OCI-LY1 (cell line): ENCODE measurements at regions not wholly inside any gene's neighbourhood (a gene's known extent, or its start where the extent isn't known, plus 50 kb on each side); places are given as distances from the start of the nearest gene placed in this dataset.

Source experiments
- H2AFZ ChIP-seq: fragments of 200-600 bp; sonication (generic), shearing (Covaris generic); 2 replicates; pipeline ENCODE4 v1.6.0; 2014; ENCODE audit warnings: antibody characterized with exemption, mild to moderate bottlenecking, low read length
- H3F3A ChIP-seq: fragments of 200-600 bp; sonication (generic), shearing (Covaris generic); 2 replicates; pipeline ENCODE4 v1.6.0; 2014; ENCODE audit warnings: mild to moderate bottlenecking, antibody characterized with exemption, low read length, moderate library complexity; ENCODE audit not compliant: insufficient read depth
- H3K27ac ChIP-seq: fragments of 200-600 bp; sonication (generic); 2 replicates; pipeline ENCODE4 v1.5.1; 2014; ENCODE audit warnings: low read length, mixed run types, mild to moderate bottlenecking, low read depth; ENCODE audit not compliant: poor library complexity, severe bottlenecking
- H3K27me3 ChIP-seq: fragments of 200-600 bp; sonication (generic); 2 replicates; pipeline ENCODE4 v1.6.0; 2014; ENCODE audit warnings: antibody characterized with exemption, mild to moderate bottlenecking, low read length, moderate library complexity; ENCODE audit not compliant: insufficient read depth
- H3K36me3 ChIP-seq: fragments of 200-600 bp; sonication (generic); 2 replicates; pipeline ENCODE4 v1.6.1; 2014; ENCODE audit warnings: mild to moderate bottlenecking, antibody characterized with exemption, low read length, moderate library complexity, mixed read lengths; ENCODE audit not compliant: insufficient read depth
- H3K4me1 ChIP-seq: fragments of 200-600 bp; sonication (generic); 2 replicates; pipeline ENCODE4 v1.5.1; 2014; ENCODE audit warnings: mild to moderate bottlenecking, low read length, moderate library complexity; ENCODE audit not compliant: insufficient read depth, severe bottlenecking
- H3K4me2 ChIP-seq: fragments of 200-600 bp; sonication (generic), shearing (Covaris generic); 2 replicates; pipeline ENCODE4 v1.6.1; 2014; ENCODE audit warnings: low read length
- H3K4me3 ChIP-seq: fragments of 200-600 bp; sonication (generic); 2 replicates; pipeline ENCODE4 v1.5.1; 2014; ENCODE audit warnings: low read length, low read depth, mild to moderate bottlenecking, mixed read lengths; ENCODE audit not compliant: poor library complexity, severe bottlenecking
- H3K79me2 ChIP-seq: fragments of 200-600 bp; shearing (Covaris generic); 2 replicates; pipeline ENCODE4 v1.6.1; 2016; ENCODE audit warnings: mixed run types, low read length, mixed read lengths; ENCODE audit not compliant: insufficient read depth
- H3K9ac ChIP-seq: fragments of 200-600 bp; sonication (generic), shearing (Covaris generic); 2 replicates; pipeline ENCODE4 v1.6.1; 2014; ENCODE audit warnings: mild to moderate bottlenecking, low read length, mixed read lengths
- H3K9me2 ChIP-seq: fragments of 200-600 bp; sonication (generic), shearing (Covaris generic); 2 replicates; pipeline ENCODE4 v1.6.1; 2014; ENCODE audit warnings: low read depth, mild to moderate bottlenecking, low read length, mixed read lengths
- H3K9me3 ChIP-seq: fragments of 200-600 bp; shearing (Covaris generic); 2 replicates; pipeline ENCODE4 v1.6.1; 2014; ENCODE audit warnings: low read length, mixed read lengths
- H4K20me1 ChIP-seq: fragments of 200-600 bp; sonication (generic), shearing (Covaris generic); 2 replicates; pipeline ENCODE4 v1.6.0; 2016; ENCODE audit warnings: mild to moderate bottlenecking, low read length; ENCODE audit not compliant: insufficient read depth
- CTCF ChIP-seq: fragments of 200-600 bp; sonication (generic), shearing (Covaris generic); IDR thresholded peaks from 2 replicates; pipeline ENCODE4 v1.5.1; 2017; ENCODE audit warnings: mild to moderate bottlenecking, antibody characterized with exemption, low read length, moderate library complexity, mixed read lengths
- EZH2 ChIP-seq: fragments of 200-600 bp; sonication (generic), shearing (Covaris generic); IDR thresholded peaks from 2 replicates; pipeline ENCODE4 v1.8.0; 2017; ENCODE audit warnings: borderline replicate concordance, mixed run types, mild to moderate bottlenecking, antibody characterized with exemption, low read length, moderate library complexity, mixed read lengths

DNA sequence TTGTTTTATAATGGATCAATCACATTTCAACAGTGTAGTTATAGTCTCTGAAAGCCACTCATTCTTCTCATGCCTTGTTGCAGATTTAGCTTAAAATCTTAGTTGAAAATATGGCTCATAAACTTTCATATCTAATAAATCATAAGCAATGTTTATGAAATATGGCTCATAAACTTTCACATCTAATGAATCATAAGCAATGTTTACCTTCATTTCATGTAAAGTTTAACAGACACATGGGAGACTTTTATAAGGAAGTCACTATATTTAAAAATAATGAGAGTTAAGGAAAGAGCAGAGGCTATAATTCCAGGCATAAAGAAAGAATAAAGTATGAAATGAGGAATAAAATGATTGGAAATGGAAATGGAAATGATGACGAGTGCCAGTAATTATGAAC is 1042.1 kb downstream of the FSCB start:
- Histone ChIP-seq H3K79me2 (no peaks in the 10 kb centered on the region), H3K9ac (no peak overlapping the region), H3K4me3 (no peak overlapping the region), H3K27me3 (no peaks in the 10 kb centered on the region), H3K36me3 (no peaks in the 10 kb centered on the region), H4K20me1 (no peaks in the 10 kb centered on the region), H3K4me2 (no peak overlapping the region), H2AFZ (no peak overlapping the region), H3K4me1 (no peaks in the 10 kb centered on the region), H3K9me3 (no peaks in the 10 kb centered on the region), H3K9me2 (no peaks in the 10 kb centered on the region), H3F3A (no peaks in the 10 kb centered on the region), H3K27ac (no peak overlapping the region)
- TF ChIP-seq EZH2, result no peak
- no peak for TF ChIP-seq CTCF

DNA sequence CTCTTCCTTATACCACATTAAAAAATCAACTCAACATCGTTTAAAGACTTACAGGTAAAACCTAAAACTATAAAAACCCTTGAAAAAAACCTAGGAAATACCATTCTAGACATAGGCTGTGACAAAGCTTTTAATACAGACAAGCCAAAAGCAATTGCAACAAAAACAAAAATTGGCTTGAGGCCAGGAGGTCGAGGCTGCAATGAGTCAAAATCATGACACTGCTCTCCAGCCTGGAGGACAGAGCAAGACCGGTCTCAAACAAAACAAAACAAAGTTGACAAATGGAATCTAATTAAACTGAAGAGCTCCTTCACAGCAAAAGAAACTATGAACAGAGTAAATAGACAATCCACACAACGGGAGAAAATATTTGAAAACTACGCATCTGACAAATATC is 1057.8 kb downstream of the FSCB start:
- Histone ChIP-seq H3K27ac (no peak overlapping the region), H3K9me2 (no peaks in the 10 kb centered on the region)

GRCh38 chr14:43438056-43438455 is 1069.0 kb downstream of the FSCB start:
- Histone ChIP-seq H3K36me3 (no peaks in the 10 kb centered on the region), H3K9me2 (no peaks in the 10 kb centered on the region), H3K4me3 (no peak overlapping the region), H3K27ac (no peak overlapping the region), H3K9ac (no peak overlapping the region), H3F3A (no peaks in the 10 kb centered on the region), H3K4me2 (no peak overlapping the region), H3K9me3 (no peaks in the 10 kb centered on the region), H4K20me1 (no peaks in the 10 kb centered on the region), H3K27me3 (no peaks in the 10 kb centered on the region), H2AFZ (no peak overlapping the region), H3K79me2 (no peaks in the 10 kb centered on the region), H3K4me1 (no peaks in the 10 kb centered on the region)
- TF ChIP-seq EZH2, result no peak
- no peak for TF ChIP-seq CTCF

More for the DNA sequence above, 1057.8 kb downstream of the FSCB start:
- Histone ChIP-seq H3K4me3 (no peak overlapping the region), H3K9me3 (no peaks in the 10 kb centered on the region), H3K27me3 (no peaks in the 10 kb centered on the region), H4K20me1 (no peaks in the 10 kb centered on the region), H3K4me1 (no peaks in the 10 kb centered on the region), H3K9ac (no peak overlapping the region), H3K36me3 (no peaks in the 10 kb centered on the region), H2AFZ (no peak overlapping the region), H3F3A (no peaks in the 10 kb centered on the region), H3K79me2 (no peaks in the 10 kb centered on the region), H3K4me2 (no peak overlapping the region)
- no peak for TF ChIP-seq CTCF
- TF ChIP-seq EZH2, result no peak
